Neuron (in vitro differentiated cells): ENCODE measurements at regions not wholly inside any gene's neighbourhood (a gene's known extent, or its start where the extent isn't known, plus 50 kb on each side); places are given as distances from the start of the nearest gene placed in this dataset.
"Not testable (repeated sequence)": the region's sequence is repeated elsewhere in the genome, so short reads cannot be mapped to it uniquely, and the experiment has no call there.

Experiments used
- H2AFZ ChIP-seq: one replicate; pipeline ENCODE4 v1.6.1; 2013; ENCODE audit warnings: low read depth, mild to moderate bottlenecking, inconsistent platforms, low read length, moderate library complexity
- H3K27me3 ChIP-seq: one replicate; pipeline ENCODE4 v1.6.1; 2013; ENCODE audit warnings: low read length; ENCODE audit not compliant: insufficient read depth
- H3K36me3 ChIP-seq: one replicate; pipeline ENCODE4 v1.6.1; 2013; ENCODE audit warnings: low read length; ENCODE audit not compliant: insufficient read depth
- H3K4me1 ChIP-seq: one replicate; pipeline ENCODE4 v1.6.1; 2013; ENCODE audit warnings: low read length; ENCODE audit not compliant: insufficient read depth
- H3K4me3 ChIP-seq: 2 replicates; pipeline ENCODE4 v1.5.1; 2013; ENCODE audit warnings: mild to moderate bottlenecking, low read length, moderate library complexity
- H3K9me3 ChIP-seq: one replicate; pipeline ENCODE4 v1.6.1; 2013; ENCODE audit warnings: low read length

DNA sequence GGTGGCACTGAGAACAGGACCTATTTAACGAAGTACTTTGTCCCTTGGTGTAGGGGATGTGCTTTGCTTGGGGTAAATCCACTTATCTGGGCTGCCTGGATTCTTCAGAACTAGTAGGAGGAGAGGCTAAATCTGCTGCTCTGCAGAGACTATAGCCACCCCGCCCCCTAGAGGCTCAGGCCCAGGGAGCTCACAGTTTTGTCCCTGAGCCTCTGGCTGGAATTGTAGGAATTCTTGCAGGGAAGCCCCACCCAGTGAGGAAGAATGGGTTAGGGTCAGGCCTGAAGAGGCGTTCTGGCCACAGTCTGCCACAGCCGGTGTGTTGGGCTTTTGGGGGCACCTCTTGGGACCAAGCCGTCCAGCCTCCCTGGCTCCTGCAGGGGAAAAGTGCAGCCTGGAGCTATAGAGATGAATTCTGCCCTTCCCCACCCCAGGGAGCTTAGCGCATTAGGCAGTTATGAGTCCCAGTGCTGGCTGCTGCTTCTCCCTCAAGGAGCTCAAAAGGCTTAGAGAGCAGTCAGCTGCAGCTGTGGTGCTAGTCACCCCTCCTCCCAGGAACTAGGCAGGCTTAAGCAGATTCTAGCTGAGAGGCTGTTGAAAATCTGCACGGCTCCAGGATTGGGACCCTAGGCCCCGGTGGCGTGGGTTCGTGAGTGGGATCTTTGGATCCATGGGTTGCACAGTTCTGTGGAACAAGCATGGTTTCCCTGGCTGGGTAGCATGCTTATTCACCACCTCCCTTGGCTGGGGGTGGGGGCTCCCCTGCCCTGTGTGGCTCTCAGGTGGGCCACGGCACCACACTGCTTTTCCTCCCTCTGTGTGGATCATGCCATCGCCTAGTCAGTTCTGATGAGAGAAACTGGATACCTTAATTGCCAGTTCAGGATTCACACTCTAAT, 237.4 kb upstream of the TOM1L1 start:
- H3K36me3 ChIP-seq: no peaks in the 10 kb centered on the region
- no peaks in the 10 kb centered on the region for H3K4me1 ChIP-seq
- no peak overlapping the region for H2AFZ ChIP-seq
- H3K27me3 ChIP-seq: no peaks in the 10 kb centered on the region
- no peak overlapping the region for H3K4me3 ChIP-seq
- H3K9me3 ChIP-seq: no peaks in the 10 kb centered on the region

DNA sequence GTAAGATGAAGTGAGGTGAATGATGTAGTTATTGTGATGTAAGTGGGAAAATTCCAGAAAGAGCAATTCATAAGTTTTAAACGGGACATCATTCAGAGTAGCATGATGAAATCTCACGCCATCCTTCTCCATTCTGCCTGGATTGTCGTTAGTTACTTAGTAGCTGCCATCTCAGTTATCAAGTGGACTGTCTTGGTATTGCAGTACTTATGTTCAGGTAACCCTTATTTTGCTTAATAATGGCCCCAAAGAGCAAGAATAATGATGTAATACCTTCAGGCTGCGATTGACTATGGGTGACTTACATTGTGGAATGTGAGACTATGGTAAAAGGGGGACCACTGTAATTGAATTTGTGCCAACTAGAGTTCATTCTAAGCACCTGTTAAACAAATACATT, 234.1 kb upstream of the TOM1L1 start:
- Histone ChIP-seq H3K4me3 (no peak overlapping the region), H3K36me3 (no peaks in the 10 kb centered on the region), H2AFZ (no peak overlapping the region), H3K27me3 (no peaks in the 10 kb centered on the region), H3K9me3 (no peaks in the 10 kb centered on the region), H3K4me1 (no peaks in the 10 kb centered on the region)

DNA sequence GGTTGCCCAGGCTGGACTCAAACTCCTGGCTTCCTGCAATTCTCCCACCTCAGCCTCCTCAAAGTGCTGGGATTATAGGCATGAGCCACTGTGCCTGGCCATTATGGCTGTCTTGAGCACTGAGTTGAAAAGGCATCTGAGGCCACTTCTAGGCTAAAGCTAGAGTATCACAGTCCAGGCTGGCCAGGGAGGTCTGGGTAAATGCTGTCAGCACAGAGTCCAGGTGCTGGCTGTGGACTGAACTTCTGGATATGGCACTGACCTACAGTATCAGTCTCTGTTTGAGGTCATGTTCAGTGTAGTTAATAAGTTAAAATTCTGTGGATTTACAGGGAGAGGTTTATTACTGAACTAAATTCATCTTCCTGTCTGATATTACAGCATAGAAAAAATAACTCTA, 222.5 kb upstream of the TOM1L1 start:
- no peak overlapping the region for H2AFZ ChIP-seq
- no peaks in the 10 kb centered on the region for H3K27me3 ChIP-seq
- no peaks in the 10 kb centered on the region for H3K4me1 ChIP-seq
- no peaks in the 10 kb centered on the region for H3K36me3 ChIP-seq
- H3K4me3 ChIP-seq: no peak overlapping the region
- H3K9me3 ChIP-seq: no peaks in the 10 kb centered on the region

DNA sequence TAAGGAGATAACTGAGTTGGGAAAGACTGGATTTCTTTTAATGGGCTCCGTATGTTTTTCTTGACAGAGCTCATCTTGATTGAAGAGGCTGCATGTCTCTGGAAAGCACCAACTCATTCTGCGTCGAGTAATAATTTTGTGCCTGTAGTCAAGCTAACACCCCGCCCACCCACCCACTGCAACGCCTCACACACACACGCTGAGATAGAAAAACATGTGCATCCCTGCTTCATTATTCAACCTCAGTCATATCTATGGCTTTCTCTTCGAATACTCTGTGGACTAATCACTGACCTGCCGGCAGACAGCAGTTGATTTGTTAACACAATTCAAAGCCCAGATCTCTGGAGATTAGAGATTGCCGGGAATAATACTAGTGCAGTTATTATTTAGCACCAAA, 220.2 kb upstream of the TOM1L1 start:
- H3K4me1 ChIP-seq: no peaks in the 10 kb centered on the region

DNA sequence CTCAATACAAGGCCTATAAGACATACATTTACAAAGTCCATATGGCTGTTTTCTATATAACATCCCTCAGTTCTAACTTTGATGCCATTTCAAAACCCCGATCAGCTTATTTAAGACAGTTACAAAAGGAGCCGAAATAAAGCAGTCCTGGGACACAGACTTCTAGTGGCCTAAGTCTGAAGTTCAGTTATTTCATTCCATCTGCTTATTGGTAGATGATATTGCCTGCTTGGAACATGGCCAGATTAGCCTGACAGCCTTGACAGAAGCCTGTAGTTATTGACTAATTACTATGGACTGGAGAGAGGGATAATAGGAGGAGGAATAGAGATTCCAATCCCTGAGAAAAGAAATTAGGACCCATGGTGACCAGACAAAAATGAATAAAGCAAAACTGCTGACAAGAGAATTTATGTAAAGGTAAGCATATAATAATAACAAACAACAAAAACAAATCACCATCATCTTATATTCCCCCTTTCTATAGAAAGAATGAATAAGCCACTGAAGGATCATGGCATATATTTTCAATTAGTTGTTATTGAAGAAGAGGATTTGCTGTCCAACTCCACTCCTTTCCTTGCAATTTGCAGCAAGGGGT, 206.3 kb upstream of the TOM1L1 start:
- Histone ChIP-seq H3K27me3 (no peaks in the 10 kb centered on the region), H3K4me1 (no peaks in the 10 kb centered on the region), H3K9me3 (no peaks in the 10 kb centered on the region), H3K36me3 (no peaks in the 10 kb centered on the region), H2AFZ (no peak overlapping the region), H3K4me3 (no peak overlapping the region)

More for the DNA sequence above, 220.2 kb upstream of the TOM1L1 start:
- H3K9me3 ChIP-seq: no peaks in the 10 kb centered on the region
- H3K4me3 ChIP-seq: no peak overlapping the region
- no peak overlapping the region for H2AFZ ChIP-seq
- H3K36me3 ChIP-seq: no peaks in the 10 kb centered on the region
- no peaks in the 10 kb centered on the region for H3K27me3 ChIP-seq

DNA sequence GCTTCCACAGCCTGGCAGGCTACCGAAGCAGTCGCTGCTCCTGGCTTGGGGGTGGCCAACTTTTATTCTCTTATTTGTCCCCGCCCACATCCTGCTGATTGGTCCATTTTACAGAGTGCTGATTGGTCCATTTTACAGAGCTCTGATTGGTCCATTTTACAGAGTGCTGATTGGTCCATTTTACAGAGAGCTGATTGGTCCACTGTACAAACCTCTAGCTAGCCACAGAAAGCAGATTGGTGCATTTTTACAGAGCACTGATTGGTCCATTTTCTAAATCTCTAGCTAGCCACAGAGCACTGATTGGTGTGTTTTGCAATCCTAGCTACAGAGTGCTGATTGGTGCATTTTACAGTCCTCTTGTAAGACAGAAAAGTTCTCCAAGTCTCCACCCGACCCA, 187.9 kb upstream of the TOM1L1 start:
- not testable (repeated sequence) for H3K4me1 ChIP-seq, H3K9me3 ChIP-seq, H2AFZ ChIP-seq, H3K4me3 ChIP-seq, H3K27me3 ChIP-seq, H3K36me3 ChIP-seq

DNA sequence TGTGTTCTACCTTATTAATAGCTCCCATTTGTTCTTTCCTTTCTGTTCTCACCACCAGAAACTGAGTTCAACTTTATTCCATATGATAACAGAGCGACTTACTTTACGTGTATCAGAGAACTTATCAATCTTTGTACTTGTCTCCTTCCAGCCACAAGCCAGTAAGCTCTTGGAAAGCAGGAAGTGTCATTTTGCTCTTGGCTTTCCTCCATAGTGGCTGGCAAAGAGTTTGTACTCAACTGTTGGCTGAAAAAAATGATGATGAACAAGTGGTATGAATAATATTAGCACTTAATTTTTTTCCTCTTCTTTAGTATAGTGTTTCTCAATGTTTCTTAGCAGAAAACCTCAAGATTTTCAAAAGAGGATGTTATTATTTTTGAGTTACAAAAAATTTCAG, 182.4 kb upstream of the TOM1L1 start:
- Histone ChIP-seq H2AFZ (no peak overlapping the region), H3K4me1 (no peaks in the 10 kb centered on the region), H3K27me3 (no peaks in the 10 kb centered on the region), H3K4me3 (no peak overlapping the region), H3K9me3 (no peaks in the 10 kb centered on the region), H3K36me3 (no peaks in the 10 kb centered on the region)

DNA sequence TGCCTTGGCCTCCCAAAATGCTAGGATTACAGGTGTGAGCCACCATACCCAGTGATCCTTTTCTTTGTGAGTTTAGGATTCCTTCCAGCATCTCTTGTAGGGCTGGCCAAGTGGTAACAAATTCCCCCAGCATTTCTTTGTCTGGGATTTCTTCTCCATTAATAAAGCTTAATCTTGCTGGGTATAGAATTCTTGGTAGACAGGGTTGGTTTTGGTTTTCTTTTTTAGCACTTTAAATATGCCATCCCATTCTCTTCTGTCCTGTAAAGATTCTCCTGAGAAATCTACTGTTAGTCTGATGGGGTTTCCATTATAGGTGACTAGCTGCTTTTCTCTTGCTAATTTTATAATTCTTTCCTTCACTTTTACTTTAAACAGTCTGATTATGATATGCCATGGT, 173.0 kb upstream of the TOM1L1 start:
- no peaks in the 10 kb centered on the region for H3K4me1 ChIP-seq
- H3K9me3 ChIP-seq: no peaks in the 10 kb centered on the region
- no peaks in the 10 kb centered on the region for H3K36me3 ChIP-seq
- H3K4me3 ChIP-seq: no peak overlapping the region
- no peak overlapping the region for H2AFZ ChIP-seq
- no peaks in the 10 kb centered on the region for H3K27me3 ChIP-seq

DNA sequence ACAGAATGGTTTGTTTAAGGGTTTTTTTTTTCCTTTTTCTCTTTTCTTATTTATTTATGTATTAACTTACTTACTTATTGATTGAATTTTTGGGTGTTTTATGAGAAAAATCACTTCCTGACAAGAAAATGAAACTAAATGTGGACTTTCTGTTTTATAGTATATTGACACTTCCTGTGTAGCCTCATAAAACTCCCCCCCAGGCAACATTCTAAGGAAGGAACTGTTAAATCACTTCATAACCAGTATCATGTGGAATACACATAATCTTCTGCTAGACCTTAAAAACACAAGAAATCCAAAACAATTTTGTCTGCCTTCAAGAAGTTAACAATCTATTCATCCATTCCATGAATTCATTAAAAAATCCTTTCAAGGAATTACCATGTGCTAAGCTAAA, 164.1 kb upstream of the TOM1L1 start:
- Histone ChIP-seq H3K4me3 (no peak overlapping the region), H3K27me3 (no peaks in the 10 kb centered on the region), H3K9me3 (no peaks in the 10 kb centered on the region), H2AFZ (no peak overlapping the region), H3K4me1 (no peaks in the 10 kb centered on the region), H3K36me3 (no peaks in the 10 kb centered on the region)

DNA sequence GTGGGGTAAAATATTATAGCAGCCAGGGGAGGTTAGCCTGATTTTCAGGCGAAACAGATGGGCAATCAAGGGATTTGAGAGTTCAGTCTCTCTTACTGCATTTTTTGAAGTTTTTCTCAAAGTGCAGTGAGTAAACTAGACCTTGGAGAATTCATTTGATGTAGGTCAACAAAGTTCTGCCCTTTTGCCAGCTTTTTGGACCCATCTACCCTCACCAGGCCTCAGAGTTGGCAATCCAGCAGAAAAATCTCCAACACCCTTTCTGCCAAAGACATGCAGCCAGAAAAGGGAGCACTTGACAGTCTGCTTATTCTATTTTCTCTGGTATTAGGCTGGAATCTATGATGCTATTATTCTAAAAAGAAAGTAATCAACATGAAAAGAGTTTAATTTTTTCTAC, 162.2 kb upstream of the TOM1L1 start:
- no peak overlapping the region for H2AFZ ChIP-seq
- H3K36me3 ChIP-seq: no peaks in the 10 kb centered on the region
- no peaks in the 10 kb centered on the region for H3K4me1 ChIP-seq
- H3K4me3 ChIP-seq: no peak overlapping the region
- H3K9me3 ChIP-seq: no peaks in the 10 kb centered on the region
- H3K27me3 ChIP-seq: no peaks in the 10 kb centered on the region

DNA sequence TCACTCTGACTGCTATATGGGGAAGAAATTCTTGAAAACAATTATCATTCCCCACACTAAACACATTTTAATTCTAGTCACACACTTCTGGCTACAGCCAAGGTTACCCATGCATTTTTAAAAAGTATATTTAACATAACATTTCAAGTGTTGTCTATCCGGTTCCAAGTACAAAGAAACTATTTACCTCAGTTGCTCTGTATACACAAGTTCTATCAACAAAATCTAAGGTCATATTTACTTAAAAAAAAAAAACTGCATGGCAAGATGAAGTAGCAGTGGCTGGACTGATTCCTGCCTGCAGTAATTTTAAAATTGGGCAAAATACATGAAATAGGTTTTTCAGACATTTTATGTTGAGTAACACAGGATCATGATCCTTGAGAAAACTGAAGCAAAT, 155.9 kb upstream of the TOM1L1 start:
- H3K9me3 ChIP-seq: no peaks in the 10 kb centered on the region
- H2AFZ ChIP-seq: no peak overlapping the region
- no peaks in the 10 kb centered on the region for H3K27me3 ChIP-seq
- no peak overlapping the region for H3K4me3 ChIP-seq
- no peaks in the 10 kb centered on the region for H3K36me3 ChIP-seq
- no peaks in the 10 kb centered on the region for H3K4me1 ChIP-seq

DNA sequence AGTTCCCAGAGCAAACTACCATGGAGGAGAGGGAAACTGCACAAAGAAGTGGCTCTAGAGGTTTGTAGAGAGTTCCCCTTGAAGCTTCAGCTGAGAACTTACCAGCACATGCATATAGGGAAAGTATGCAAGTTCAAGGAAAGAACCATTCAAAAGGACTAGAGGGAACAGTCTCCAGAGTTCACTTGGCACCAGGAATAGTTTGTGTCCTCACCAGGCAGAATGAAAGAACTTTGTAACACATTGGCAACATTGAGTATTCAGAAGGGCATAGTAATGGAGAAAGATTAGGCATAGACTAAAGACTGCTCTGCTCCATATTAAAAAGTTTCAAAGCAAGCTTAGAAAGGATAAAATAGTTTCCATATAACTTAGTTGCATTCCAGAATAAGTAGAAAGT, 155.4 kb upstream of the TOM1L1 start:
- no peak overlapping the region for H3K4me3 ChIP-seq
- no peaks in the 10 kb centered on the region for H3K9me3 ChIP-seq
- H2AFZ ChIP-seq: no peak overlapping the region
- no peaks in the 10 kb centered on the region for H3K4me1 ChIP-seq
- no peaks in the 10 kb centered on the region for H3K36me3 ChIP-seq
- no peaks in the 10 kb centered on the region for H3K27me3 ChIP-seq

DNA sequence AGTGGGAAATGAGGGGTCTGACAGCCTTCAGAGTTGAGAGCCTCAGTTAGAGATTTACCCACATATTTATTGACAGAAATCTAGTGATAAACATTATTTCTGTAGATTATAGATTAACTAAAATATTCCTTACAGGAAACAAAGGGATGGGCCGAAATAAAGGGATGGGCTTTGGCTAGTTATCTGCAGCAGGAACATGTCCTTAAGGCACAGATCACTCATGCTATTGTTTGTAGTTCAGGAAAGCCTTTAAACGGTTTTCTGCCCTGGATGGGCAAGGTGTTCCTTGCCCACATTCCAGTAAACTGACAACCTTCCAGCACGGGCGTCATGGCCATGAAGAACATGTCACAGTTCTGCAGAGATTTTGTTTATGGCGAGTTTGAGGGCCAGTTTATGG, 154.8 kb upstream of the TOM1L1 start:
- no peak overlapping the region for H3K4me3 ChIP-seq
- H3K36me3 ChIP-seq: no peaks in the 10 kb centered on the region
- H2AFZ ChIP-seq: no peak overlapping the region
- no peaks in the 10 kb centered on the region for H3K9me3 ChIP-seq
- no peaks in the 10 kb centered on the region for H3K27me3 ChIP-seq
- no peaks in the 10 kb centered on the region for H3K4me1 ChIP-seq

DNA sequence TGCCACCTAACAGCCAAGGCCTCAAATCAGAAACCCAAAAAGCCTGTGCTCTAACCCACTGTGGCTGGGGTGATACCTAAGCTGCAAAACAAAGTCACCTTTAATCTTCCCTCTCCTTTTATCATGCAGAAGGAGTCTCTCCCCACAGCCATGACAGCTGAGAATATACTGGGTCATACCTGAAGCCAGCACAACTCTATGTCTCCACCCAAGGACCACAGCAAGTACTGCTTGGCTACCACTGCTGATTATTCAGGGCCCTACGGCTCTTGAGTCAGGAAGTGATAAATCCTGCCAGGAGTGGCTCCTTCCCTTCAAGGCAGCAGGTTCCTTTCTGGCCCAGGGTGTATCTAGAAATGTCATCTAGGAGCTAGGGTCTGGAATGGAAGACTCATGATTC, 151.5 kb upstream of the TOM1L1 start:
- no peaks in the 10 kb centered on the region for H3K27me3 ChIP-seq
- no peaks in the 10 kb centered on the region for H3K4me1 ChIP-seq
- no peak overlapping the region for H2AFZ ChIP-seq
- H3K9me3 ChIP-seq: no peaks in the 10 kb centered on the region
- no peak overlapping the region for H3K4me3 ChIP-seq
- H3K36me3 ChIP-seq: no peaks in the 10 kb centered on the region
